ENCODE measurements at regions not wholly inside any gene's neighbourhood (a gene's known extent, or its start where the extent isn't known, plus 50 kb on each side); places are given as distances from the start of the nearest gene placed in this dataset.

DNA sequence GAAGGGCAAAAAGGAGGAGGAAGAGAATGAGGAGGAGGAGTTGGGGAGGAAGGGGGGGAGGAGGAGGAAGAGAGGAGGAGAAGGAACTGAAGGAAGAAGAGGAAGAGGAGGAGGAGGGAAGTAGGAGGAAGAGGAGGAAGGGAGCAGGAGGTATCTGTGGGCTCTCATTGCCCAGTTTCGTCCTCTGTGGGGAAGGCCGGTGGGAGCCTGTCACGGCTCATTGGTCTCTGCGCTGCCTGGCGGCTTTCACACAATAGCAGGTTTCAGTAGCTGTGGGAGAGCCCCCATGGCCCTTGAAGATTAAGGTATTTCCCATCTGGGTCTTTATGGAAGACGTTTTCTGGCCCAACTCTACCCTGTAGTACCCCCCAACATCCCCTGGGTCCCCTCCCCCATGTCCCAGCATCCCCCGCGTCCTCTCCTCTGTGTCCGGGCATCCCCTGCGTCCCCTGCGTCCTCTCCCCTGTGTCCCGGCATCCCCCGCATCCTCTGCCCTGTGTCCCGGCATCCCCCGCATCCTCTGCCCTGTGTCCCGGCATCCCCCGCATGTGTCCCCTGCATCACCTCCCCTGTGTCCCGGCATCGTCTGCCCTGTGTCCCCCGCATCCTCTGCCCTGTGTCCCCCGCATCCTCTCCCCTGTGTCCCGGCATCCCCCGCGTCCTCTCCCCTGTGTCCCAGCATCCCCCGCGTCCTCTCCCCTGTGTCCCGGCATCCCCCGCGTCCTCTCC lies 278.2 kb upstream of the SFSWAP start (continued):
- TF ChIP-seq RNF2 (IDR thresholded peaks at IDR 0.05; ENCODE audit: borderline replicate concordance, low read depth, low read length, missing control alignments, poor library complexity, severe bottlenecking) (no peak), CBX8 (IDR thresholded peaks at IDR 0.05; ENCODE audit: borderline replicate concordance, low read depth, low read length) (no peak), JUND (IDR thresholded peaks at IDR 0.05; ENCODE audit: low read length) (no peak)
- TF ChIP-seq, protein P1, sequence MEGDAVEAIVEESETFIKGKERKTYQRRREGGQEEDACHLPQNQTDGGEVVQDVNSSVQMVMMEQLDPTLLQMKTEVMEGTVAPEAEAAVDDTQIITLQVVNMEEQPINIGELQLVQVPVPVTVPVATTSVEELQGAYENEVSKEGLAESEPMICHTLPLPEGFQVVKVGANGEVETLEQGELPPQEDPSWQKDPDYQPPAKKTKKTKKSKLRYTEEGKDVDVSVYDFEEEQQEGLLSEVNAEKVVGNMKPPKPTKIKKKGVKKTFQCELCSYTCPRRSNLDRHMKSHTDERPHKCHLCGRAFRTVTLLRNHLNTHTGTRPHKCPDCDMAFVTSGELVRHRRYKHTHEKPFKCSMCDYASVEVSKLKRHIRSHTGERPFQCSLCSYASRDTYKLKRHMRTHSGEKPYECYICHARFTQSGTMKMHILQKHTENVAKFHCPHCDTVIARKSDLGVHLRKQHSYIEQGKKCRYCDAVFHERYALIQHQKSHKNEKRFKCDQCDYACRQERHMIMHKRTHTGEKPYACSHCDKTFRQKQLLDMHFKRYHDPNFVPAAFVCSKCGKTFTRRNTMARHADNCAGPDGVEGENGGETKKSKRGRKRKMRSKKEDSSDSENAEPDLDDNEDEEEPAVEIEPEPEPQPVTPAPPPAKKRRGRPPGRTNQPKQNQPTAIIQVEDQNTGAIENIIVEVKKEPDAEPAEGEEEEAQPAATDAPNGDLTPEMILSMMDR (IDR thresholded peaks at IDR 0.05; ENCODE audit: control extremely low read depth in 1 of 3, insufficient read depth in 1 of 3, low read depth in 1 of 3, low read length in 3 of 3), result no peak

Measured in H1 (cell line).